ENCODE measurements at regions not wholly inside any gene's neighbourhood (a gene's known extent, or its start where the extent isn't known, plus 50 kb on each side); places are given as distances from the start of the nearest gene placed in this dataset.

DNA sequence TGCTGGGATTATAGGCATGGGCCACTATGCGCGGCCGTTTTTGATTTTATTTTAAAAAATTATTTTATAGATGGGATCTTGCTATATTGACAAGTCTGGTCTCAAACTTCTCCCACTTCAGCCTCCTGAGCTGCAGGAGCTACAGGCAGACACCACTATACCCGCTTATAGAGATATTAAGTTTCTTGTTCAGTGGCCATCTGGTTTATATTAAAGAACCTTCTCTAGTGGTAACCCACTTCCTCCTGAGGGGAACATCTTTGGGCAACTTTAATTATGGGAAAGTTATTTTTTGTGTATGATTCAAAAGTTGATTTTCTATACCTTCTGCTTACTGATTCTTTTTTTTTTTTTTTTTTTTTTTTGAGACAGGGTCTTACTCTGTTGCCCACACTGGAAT, 172.7 kb downstream of the KLF5 start:
- no peak for TF ChIP-seq CTCF (IDR thresholded peaks at IDR 0.05; ENCODE audit: poor library complexity, severe bottlenecking)
- no peak for TF ChIP-seq MXI1 (conservative IDR thresholded peaks at IDR 0.05; ENCODE audit: poor library complexity, severe bottlenecking)

Data from neural cell (in vitro differentiated cells).